ENCODE measurements at regions not wholly inside any gene's neighbourhood (a gene's known extent, or its start where the extent isn't known, plus 50 kb on each side); places are given as distances from the start of the nearest gene placed in this dataset.

- TF ChIP-seq ZBTB33 (IDR thresholded peaks at IDR 0.05; ENCODE audit: extremely low read depth, insufficient replicate concordance, low read length) = no peak
- TF ChIP-seq POLR2AphosphoS5 (IDR thresholded peaks at IDR 0.05; ENCODE audit: low read depth, low read length) = no peak
- TF ChIP-seq SIN3A (IDR thresholded peaks at IDR 0.05; ENCODE audit: low read depth) = no peak
These were observed 447.0 kb downstream of the SLC16A7 start (continued) for GRCh38 chr12:60042835-60043234.

- POLR2A ChIA-PET = no interaction called here
- Histone ChIP-seq H3K9ac (ENCODE audit: low read length) (no peak overlapping the region), H3K27me3 (ENCODE audit: insufficient read depth, low read length) (no peaks in the 10 kb centered on the region), H3K79me2 (ENCODE audit: insufficient read depth, low read length) (no peaks in the 10 kb centered on the region), H3K36me3 (ENCODE audit: control insufficient read depth in 1 of 2, insufficient read depth in 2 of 2, low read length in 2 of 2) (no peaks in the 10 kb centered on the region), H3K27ac (ENCODE audit: low read depth, low read length) (no peak overlapping the region), H3K4me1 (ENCODE audit: control insufficient read depth in 1 of 2, insufficient read depth in 2 of 2, low read length in 2 of 2) (no peaks in the 10 kb centered on the region), H4K20me1 (ENCODE audit: insufficient read depth) (no peaks in the 10 kb centered on the region), H3K9me2 (ENCODE audit: insufficient read depth) (no peaks in the 10 kb centered on the region), H2AFZ (ENCODE audit: low read depth, low read length, poor library complexity, severe bottlenecking) (no peak overlapping the region), H3K4me2 (ENCODE audit: low read length) (no peak overlapping the region), H3K9me3 (ENCODE audit: control insufficient read depth in 1 of 2, insufficient read depth in 1 of 2, low read depth in 1 of 2, low read length in 2 of 2) (no peaks in the 10 kb centered on the region), H3K4me3 (replicated peaks in 1 of 2; ENCODE audit: low read depth in 1 of 2, low read length in 2 of 2) (no peak overlapping the region)
- no TSS peak for BruUV-seq (replicated peaks)
- DNase-seq (ENCODE audit: low read depth, low spot score) (no peak), ATAC-seq (no peak)
- intact Hi-C loops (cut with micrococcal nuclease) = no loop called here
- RAD21 ChIA-PET (ENCODE audit: low non-redundant PET in 1 of 2, low total read pairs in 2 of 2, uncharacterized antibody in 2 of 2, unreplicated experiment in 2 of 2) = no interaction called here
- CTCF ChIA-PET = interaction anchor here (1.0 kb wide), 1 partner anchor 1957 kb away, joined by 3 read pairs; no protein-coding TSS in a partner anchor
- TF ChIP-seq POLR2AphosphoS5 (IDR thresholded peaks at IDR 0.05; ENCODE audit: low read depth, low read length) (no peak), SP1 (IDR thresholded peaks at IDR 0.05; ENCODE audit: low read depth) (no peak), ZFX (IDR thresholded peaks at IDR 0.05) (no peak), ZBTB33 (IDR thresholded peaks at IDR 0.05; ENCODE audit: extremely low read depth, insufficient replicate concordance, low read length) (no peak), RAD21 (IDR thresholded peaks at IDR 0.05; ENCODE audit: low read depth) (no peak), POLR2A (IDR thresholded peaks at IDR 0.05; ENCODE audit: borderline replicate concordance, extremely low read depth, insufficient read depth, insufficient read length) (no peak), CEBPB (IDR thresholded peaks at IDR 0.05; ENCODE audit: low read depth) (no peak)
These were observed 447.4 kb downstream of the SLC16A7 start for GRCh38 chr12:60043236-60043635.
